GOT3 (cell line): ENCODE measurements at regions not wholly inside any gene's neighbourhood (a gene's known extent, or its start where the extent isn't known, plus 50 kb on each side); places are given as distances from the start of the nearest gene placed in this dataset.
"Not testable (repeated sequence)": the region's sequence is repeated elsewhere in the genome, so short reads cannot be mapped to it uniquely, and the experiment has no call there.

Source experiments
- DNase-seq: peaks from one replicate; lab custom pipeline; 2025; ENCODE audit warnings: mixed read lengths; lab: John Stamatoyannopoulos, UW

- DNase-seq = no peak
Measured at GRCh38 chr1:60857851-60858250, 224.5 kb upstream of the NFIA start.

- no peak for DNase-seq
Measured at GRCh38 chr1:60850084-60850483, 232.3 kb upstream of the NFIA start.

GRCh38 chr1:60849401-60849800 lies 233.0 kb upstream of the NFIA start:
- no peak for DNase-seq

GRCh38 chr1:60848583-60849188 lies 233.7 kb upstream of the NFIA start:
- DNase-seq = no peak

- no peak for DNase-seq
Measured at GRCh38 chr1:60847855-60848582, 234.3 kb upstream of the NFIA start.

- DNase-seq = no peak
Measured at GRCh38 chr1:60847391-60847790, 235.0 kb upstream of the NFIA start.

- DNase-seq = not testable (repeated sequence)
Measured at GRCh38 chr1:60845659-60846058, 236.7 kb upstream of the NFIA start.

- no peak for DNase-seq
Measured at GRCh38 chr1:60842304-60842703, 240.1 kb upstream of the NFIA start.

GRCh38 chr1:60841116-60842046 lies 241.0 kb upstream of the NFIA start:
- no peak for DNase-seq

GRCh38 chr1:60840476-60840875 lies 241.9 kb upstream of the NFIA start:
- DNase-seq = not testable (repeated sequence)

- no peak for DNase-seq
Measured at GRCh38 chr1:60835649-60836048, 246.7 kb upstream of the NFIA start.

- DNase-seq = no peak
Measured at GRCh38 chr1:60833173-60833572, 249.2 kb upstream of the NFIA start.

GRCh38 chr1:60832367-60832766 lies 250.0 kb upstream of the NFIA start:
- no peak for DNase-seq

GRCh38 chr1:60831780-60832179 lies 250.6 kb upstream of the NFIA start:
- no peak for DNase-seq

GRCh38 chr1:60828944-60829343 lies 253.4 kb upstream of the NFIA start:
- no peak for DNase-seq

GRCh38 chr1:60826320-60827094 lies 255.9 kb upstream of the NFIA start:
- DNase-seq = no peak

GRCh38 chr1:60825593-60825992 lies 256.8 kb upstream of the NFIA start:
- no peak for DNase-seq

GRCh38 chr1:60823151-60823550 lies 259.2 kb upstream of the NFIA start:
- no peak for DNase-seq

GRCh38 chr1:60822252-60822651 lies 260.1 kb upstream of the NFIA start:
- no peak for DNase-seq

GRCh38 chr1:60821156-60821555 lies 261.2 kb upstream of the NFIA start:
- DNase-seq = no peak

- DNase-seq = no peak
Measured at GRCh38 chr1:60818969-60819701, 263.2 kb upstream of the NFIA start.
